CD4-positive, alpha-beta T cell treated with Interleukin-1 beta for 1 hour (primary cell): ENCODE measurements at regions not wholly inside any gene's neighbourhood (a gene's known extent, or its start where the extent isn't known, plus 50 kb on each side); places are given as distances from the start of the nearest gene placed in this dataset.
A peak's percentile ranks its signal among the peaks of the same experiment; 100 is the strongest.

Experiments
- DNase-seq, 2 donors: peaks; one replicate each; pipeline ENCODE4 v3.0.0-alpha.2; 2020 to 2022

DNA sequence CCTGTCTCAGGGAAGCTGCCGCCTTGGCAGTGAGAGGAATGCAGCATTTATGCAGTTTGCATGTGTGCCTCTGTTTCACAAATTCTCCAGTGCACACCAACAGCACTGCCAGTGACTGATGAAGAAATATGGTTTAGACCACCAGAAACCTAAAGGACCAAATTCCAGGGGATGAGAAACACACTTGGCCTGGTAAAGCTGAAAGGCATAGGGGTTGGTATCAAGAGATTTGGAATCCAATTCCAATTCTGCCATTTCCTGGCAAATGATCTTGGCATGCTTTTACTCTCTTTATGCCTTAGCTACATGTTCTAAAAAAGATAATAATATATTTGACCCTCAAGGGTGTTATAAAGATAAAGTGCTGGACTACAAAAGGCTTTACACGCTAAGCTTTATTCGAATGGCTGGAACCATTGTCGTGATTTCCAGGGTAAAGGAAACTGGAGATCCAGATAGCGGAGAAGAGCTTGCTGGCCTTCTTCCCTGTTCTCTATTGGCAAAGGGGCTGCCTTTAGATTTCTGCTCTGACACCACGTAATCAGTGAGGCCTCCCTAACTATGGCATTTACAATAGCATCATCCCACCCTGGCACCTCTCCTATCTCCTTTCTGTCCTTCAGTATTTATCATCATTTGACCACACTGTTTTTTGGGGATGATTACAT lies 359.8 kb upstream of the ASIC2 start:
- no peak for DNase-seq

- no peak for DNase-seq
Observed at GRCh38 chr17:33653399-33653788, 360.3 kb upstream of the ASIC2 start.

DNA sequence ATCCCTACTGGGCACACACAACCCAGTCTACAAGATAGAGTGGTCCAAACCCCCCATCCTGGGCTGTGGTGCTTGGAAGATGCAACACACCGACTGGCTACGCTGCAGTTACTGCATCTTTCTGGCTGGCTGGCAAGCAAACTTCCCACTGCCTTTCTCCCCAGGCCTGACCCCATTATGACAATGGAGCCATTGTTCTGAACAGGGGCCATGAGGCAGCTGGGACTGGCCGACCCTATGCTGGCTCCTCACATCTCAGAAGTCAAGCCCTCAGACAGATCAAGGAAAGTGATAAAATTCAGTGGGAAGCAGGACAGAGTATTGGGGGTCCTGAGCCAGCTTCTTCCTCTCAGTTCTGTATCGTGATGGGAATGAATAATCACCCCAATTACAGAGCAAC lies 364.1 kb upstream of the ASIC2 start:
- no peak for DNase-seq

GRCh38 chr17:33661975-33662374 lies 368.9 kb upstream of the ASIC2 start:
- DNase-seq: no peak

- no peak for DNase-seq
Observed at GRCh38 chr17:33664116-33664840, 371.2 kb upstream of the ASIC2 start.

DNA sequence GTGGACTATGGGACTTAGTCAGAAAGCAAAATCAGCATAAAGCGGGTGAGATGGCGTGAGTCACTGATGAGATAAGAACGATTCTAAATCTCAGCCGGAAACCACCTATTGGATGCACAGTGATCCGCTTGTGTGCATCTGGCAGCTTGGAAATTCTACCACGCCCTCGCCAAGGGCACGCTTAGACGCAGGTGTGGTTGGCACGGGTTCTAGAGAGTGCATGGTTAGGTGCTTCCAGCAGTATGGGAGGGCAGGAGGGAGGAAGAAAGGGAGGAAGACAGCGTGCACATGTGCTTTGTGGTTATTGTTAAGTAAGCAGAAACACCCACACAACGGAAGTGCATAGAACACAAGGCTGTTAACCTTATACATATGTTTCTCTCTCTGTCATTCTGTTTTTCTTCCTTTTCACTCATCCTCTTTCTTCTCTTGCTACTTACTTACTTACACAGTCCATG lies 374.0 kb upstream of the ASIC2 start:
- DNase-seq: peak in 1 of 2 donors; percentile 7

DNA sequence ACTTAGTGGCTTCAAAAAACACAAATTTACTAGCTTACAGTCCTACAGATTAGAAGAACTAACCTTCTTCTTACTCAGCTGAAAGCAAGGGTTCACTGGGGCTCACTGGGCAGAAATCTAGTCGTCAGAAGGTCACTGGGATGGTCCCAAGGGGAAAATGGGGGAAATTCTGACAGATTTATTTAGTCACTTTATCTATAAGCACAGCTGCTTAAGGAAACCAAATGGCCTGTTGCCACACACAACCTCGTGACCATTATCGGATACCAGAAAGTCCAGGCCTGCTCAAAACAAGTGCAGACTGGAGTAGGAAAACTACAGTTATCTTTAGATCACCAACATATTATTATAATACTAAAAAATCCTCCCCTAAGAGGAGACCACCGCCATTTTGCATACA lies 374.6 kb upstream of the ASIC2 start:
- no peak for DNase-seq

- no peak for DNase-seq
Observed at GRCh38 chr17:33668516-33668915, 375.4 kb upstream of the ASIC2 start.

GRCh38 chr17:33671491-33671890 lies 378.4 kb upstream of the ASIC2 start:
- no peak for DNase-seq

GRCh38 chr17:33674685-33675084 lies 381.6 kb upstream of the ASIC2 start:
- DNase-seq: peak; percentile 21 to 38

DNA sequence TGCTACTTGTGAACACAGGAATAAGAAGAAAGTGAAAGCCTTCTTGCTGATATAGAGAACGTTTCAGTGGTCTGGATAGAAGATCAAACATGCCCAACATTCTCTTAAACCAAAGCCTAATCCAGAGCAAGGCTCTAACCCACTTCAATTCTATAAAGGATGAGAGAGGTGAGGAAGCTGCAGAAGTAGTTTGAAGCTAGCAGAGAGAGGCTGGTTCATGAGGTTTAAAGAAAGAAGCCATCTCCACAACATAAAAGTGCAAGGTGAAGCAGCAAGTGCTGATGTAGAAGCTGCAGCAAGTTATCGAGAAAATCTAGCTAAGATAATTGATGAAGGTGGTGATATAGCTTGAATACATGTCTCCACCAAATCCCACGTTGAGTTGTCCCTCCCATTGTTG lies 383.3 kb upstream of the ASIC2 start:
- DNase-seq: no peak

DNA sequence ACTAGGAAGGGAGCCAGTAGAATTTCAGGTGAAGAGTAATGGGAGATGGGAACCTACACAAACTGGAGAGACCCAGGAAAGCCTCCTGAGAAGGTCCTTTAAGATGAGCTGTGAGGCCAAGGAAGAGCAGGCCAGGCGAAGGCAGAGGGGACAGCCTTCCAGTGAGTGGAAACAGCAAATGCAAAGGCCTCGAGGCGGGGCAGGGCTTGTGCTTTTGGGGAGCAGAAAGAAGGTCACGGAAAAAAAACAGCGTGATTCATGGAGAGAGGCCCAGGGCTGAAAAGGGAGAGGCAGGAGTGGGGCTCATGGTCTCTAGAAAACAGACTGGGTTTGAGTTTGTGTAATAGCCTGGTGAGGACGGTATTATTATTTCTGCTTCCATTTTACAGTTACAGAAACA lies 386.5 kb upstream of the ASIC2 start:
- no peak for DNase-seq

- no peak for DNase-seq
Observed at GRCh38 chr17:33680472-33680871, 387.4 kb upstream of the ASIC2 start.

DNA sequence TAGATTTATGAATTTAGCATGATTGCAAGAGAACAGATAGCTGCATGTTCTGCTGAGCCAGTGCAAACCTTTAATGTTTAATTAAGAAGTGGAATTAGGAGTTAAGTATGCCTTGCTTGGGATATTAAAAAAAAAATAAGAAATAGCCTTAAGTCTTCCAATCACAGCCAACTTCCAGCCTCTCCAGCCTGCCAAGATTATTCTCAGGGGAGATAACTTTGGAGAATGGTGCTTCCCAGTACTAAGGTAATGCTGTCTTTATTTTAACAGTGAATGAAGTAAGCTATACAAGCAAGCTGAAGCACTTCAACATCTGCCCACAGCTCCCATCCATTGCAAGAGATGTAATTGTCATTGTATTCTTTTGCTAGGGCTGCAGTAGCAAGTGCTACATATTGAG lies 389.5 kb upstream of the ASIC2 start:
- DNase-seq: no peak

GRCh38 chr17:33684735-33685134 lies 391.6 kb upstream of the ASIC2 start:
- no peak for DNase-seq

DNA sequence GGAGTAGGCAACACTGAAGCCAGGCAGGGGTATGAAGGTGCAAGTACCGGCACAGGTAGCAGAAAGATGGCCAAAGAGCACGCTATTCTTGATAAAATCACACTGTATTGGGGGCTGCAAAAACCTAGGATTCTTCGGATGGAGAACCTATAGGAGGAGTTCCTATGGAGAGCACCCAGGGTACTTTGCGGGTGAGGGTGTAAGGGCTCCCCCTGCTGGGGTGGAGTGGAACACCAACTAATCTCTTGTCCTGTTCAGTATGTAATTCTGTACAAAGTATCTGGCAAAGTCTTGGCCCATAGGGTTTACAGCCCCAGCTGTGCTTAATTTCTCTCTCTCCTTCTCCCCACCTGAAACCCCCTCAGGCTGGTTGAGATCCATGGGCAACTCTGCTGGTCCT lies 393.1 kb upstream of the ASIC2 start:
- no peak for DNase-seq

DNA sequence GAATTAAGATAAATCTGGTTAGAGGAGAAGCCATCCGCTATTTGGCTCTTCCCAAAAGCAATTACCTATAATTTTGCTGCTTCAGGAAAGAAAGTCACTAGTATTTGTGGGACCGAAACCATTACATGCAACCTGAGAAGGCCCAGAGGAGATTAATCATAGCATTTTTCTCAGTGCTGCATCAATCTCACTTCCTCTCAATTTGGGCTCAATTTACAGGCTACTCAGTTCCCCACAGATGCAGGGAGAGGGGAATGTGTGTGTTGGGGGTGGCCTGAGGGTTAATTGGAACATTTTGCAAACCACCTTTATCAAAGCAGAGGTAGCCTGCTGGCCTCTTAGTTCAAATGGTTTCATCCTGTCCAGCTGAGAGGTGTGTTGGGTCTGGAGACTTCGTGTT lies 394.7 kb upstream of the ASIC2 start:
- DNase-seq: no peak

- no peak for DNase-seq
Observed at GRCh38 chr17:33688771-33689170, 395.7 kb upstream of the ASIC2 start.

DNA sequence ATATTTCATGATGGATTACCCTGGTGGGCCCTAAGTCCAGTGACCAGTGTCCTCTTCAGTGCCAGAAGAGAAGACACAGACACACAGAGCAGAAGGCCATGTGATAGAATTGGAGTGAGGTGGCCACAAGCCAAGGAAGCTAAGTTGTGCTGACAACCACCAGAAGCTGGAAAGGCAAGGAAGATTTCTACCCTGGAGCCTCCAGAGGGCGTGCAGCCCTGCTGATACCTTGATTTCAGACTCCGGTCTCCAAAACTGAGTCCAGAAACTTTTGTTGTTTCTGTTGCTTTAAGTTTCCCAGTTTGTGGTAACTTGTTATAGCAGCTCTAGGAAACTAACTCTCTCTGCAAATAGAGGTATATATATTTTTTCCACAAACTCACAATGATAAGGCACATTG lies 396.6 kb upstream of the ASIC2 start:
- DNase-seq: no peak

DNA sequence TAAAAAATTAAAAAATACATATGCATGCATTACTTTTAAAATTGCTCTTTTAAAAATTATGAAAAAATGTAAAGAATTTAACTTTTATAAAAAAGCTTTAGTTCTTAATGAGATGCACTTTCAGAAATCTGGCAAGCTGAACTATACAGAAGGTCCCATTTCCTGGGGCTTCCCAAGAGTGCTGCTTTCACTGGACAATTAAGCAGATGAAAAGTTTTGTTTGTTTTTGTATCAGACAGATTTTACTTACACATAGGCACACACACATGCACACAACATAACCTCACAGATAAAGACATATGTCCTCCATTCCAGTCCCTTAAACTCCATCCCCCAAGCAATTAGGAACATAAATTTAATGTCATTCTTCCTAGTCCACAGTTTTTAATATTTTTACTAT lies 402.3 kb upstream of the ASIC2 start:
- DNase-seq: no peak

GRCh38 chr17:33696102-33696501 lies 403.0 kb upstream of the ASIC2 start:
- no peak for DNase-seq

DNA sequence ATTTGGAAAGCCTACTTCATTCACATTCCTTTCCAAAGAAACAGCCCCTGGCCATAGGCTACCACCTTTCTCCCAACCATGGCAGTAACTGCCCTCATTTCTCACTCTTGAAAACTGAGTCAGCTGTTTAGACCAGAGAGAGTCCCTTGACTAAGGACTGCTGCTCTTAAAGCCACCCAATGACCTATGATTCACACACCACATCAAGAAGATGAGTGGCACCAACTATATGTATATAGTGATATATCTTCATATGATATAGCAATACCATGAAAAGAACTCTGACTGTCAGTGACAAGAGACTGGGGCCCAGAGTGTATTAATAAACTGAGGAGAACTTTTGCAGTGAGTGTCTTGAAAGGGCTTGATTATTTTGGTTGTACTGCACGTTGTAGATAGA lies 404.5 kb upstream of the ASIC2 start:
- no peak for DNase-seq

- DNase-seq: no peak
Observed at GRCh38 chr17:33701910-33702309, 408.8 kb upstream of the ASIC2 start.

- no peak for DNase-seq
Observed at GRCh38 chr17:33704856-33705255, 411.8 kb upstream of the ASIC2 start.

- no peak for DNase-seq
Observed at GRCh38 chr17:33709881-33710280, 416.8 kb upstream of the ASIC2 start.
